Common myeloid progenitor, CD34-positive (primary cell): ENCODE measurements at regions not wholly inside any gene's neighbourhood (a gene's known extent, or its start where the extent isn't known, plus 50 kb on each side); places are given as distances from the start of the nearest gene placed in this dataset.

Source experiments
- CTCF ChIA-PET: fragments of 350-600 bp; sonication (Branson Sonifier 250); formaldehyde crosslinking; loops from one replicate; lab custom pipeline; 2021; ENCODE audit warnings: antibody characterized with exemption; lab: Charles Lee
- POLR2A ChIA-PET: fragments of 350-600 bp; sonication (Branson Sonifier 250); formaldehyde crosslinking; loops from one replicate; lab custom pipeline; 2021; ENCODE audit warnings: antibody characterized with exemption; lab: Charles Lee
- DNase-seq, 3 donors: peaks; one replicate each; pipeline versions ENCODE4 v3.0.0 to v3.0.0-alpha.2; 2013
- H3K27ac ChIP-seq, 2 experiments: 1 replicate in 1 of 2; 2 replicates in 1 of 2; pipeline ENCODE4 v1.7.0; 2013; ENCODE audit warnings: inconsistent platforms in 2 of 2, low read length in 2 of 2, mild to moderate bottlenecking in 2 of 2, low read depth in 1 of 2, moderate library complexity in 1 of 2; ENCODE audit not compliant: severe bottlenecking in 2 of 2, insufficient read depth in 1 of 2, poor library complexity in 1 of 2
- H3K27me3 ChIP-seq, 5 experiments: replicated peaks in 2 of 5; 1 replicate in 3 of 5; 2 replicates in 2 of 5; pipeline versions ENCODE4 v1.6.1 to v1.7.0; 2013; ENCODE audit warnings: low read length in 4 of 5, mild to moderate bottlenecking in 2 of 5, moderate library complexity in 2 of 5, inconsistent platforms in 1 of 5; ENCODE audit not compliant: insufficient read depth in 5 of 5, control insufficient read depth in 4 of 5
- H3K36me3 ChIP-seq, 4 experiments: 1 replicate in 2 of 4; 2 replicates in 2 of 4; pipeline versions ENCODE4 v1.6.1 to v1.7.0; 2013; ENCODE audit warnings: low read length in 3 of 4, control low read depth in 1 of 4, mild to moderate bottlenecking in 1 of 4; ENCODE audit not compliant: control insufficient read depth in 4 of 4, insufficient read depth in 4 of 4
- H3K4me1 ChIP-seq, 4 experiments: 1 replicate in 3 of 4; 2 replicates in 1 of 4; pipeline versions ENCODE4 v1.6.1 to v1.7.1; 2013; ENCODE audit warnings: low read length in 3 of 4, mild to moderate bottlenecking in 3 of 4, control low read depth in 1 of 4, inconsistent platforms in 1 of 4, moderate library complexity in 1 of 4; ENCODE audit not compliant: control insufficient read depth in 4 of 4, insufficient read depth in 4 of 4; ENCODE audit errors: control extremely low read depth in 1 of 4
- H3K4me3 ChIP-seq, 7 experiments: 1 replicate in 4 of 7; 2 replicates in 3 of 7; pipeline versions ENCODE4 v1.5.1 to v1.7.0; 2013; ENCODE audit warnings: mild to moderate bottlenecking in 7 of 7, low read length in 6 of 7, moderate library complexity in 6 of 7, inconsistent platforms in 2 of 7, low read depth in 2 of 7, control low read depth in 1 of 7; ENCODE audit not compliant: insufficient read depth in 4 of 7, control insufficient read depth in 1 of 7; ENCODE audit errors: extremely low read depth in 1 of 7
- H3K9me3 ChIP-seq, 5 experiments: 1 replicate in 4 of 5; 2 replicates in 1 of 5; pipeline versions ENCODE4 v1.6.1 to v1.7.1; 2013; ENCODE audit warnings: low read length in 4 of 5, mild to moderate bottlenecking in 2 of 5, inconsistent platforms in 1 of 5, low read depth in 1 of 5, moderate library complexity in 1 of 5; ENCODE audit not compliant: control insufficient read depth in 4 of 5, insufficient read depth in 2 of 5; ENCODE audit errors: control extremely low read depth in 1 of 5
- WGBS: methylation state at CpG from one replicate; pipeline ENCODE4 v1.1.5; 2013; ENCODE audit not compliant: insufficient coverage; 5-methylcytosine and 5-hydroxymethylcytosine counted together

- H3K4me3 ChIP-seq: no peak overlapping the region
- ChIA-PET CTCF (no interaction called here), POLR2A (no interaction called here)
- WGBS: 93% methylated on average over 4 of the region's 6 CpGs
- no peak for DNase-seq
- no peaks in the 10 kb centered on the region for H3K9me3 ChIP-seq
- no peaks in the 10 kb centered on the region for H3K27me3 ChIP-seq
- H3K4me1 ChIP-seq: no peaks in the 10 kb centered on the region
- no peak overlapping the region for H3K27ac ChIP-seq
- H3K36me3 ChIP-seq: no peaks in the 10 kb centered on the region
Observed at GRCh38 chr7:46948716-46949115, 633.2 kb downstream of the TNS3 start.

- H3K4me3 ChIP-seq: no peak overlapping the region
- CTCF ChIA-PET: no interaction called here
- no peaks in the 10 kb centered on the region for H3K36me3 ChIP-seq
- no peaks in the 10 kb centered on the region for H3K27me3 ChIP-seq
- no peaks in the 10 kb centered on the region for H3K9me3 ChIP-seq
- no peaks in the 10 kb centered on the region for H3K4me1 ChIP-seq
- H3K27ac ChIP-seq: no peak overlapping the region
- POLR2A ChIA-PET: no interaction called here
- DNase-seq: no peak
Observed at GRCh38 chr7:46945328-46945727, 636.6 kb downstream of the TNS3 start.

DNA sequence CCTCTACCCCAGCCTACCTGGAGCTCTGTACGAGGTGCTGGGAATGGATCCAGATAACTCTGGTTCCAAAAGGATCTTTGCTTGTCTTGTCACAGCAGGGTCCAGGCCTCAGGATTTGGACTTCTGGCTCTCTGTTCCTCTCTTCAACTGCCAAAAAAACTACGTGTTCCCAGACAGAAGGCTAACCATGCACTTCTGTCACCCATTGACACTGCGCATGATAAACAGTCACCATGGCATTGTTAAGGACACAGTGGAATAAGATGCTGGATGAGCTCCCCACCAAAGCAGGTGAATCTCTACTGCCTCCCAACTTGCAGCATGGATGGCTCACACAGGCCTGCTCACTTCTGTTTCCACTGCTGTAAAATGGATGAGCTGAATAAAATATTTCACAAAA is 637.9 kb downstream of the TNS3 start:
- Histone ChIP-seq H3K4me1 (no peaks in the 10 kb centered on the region), H3K4me3 (no peak overlapping the region), H3K36me3 (no peaks in the 10 kb centered on the region), H3K27ac (no peak overlapping the region), H3K9me3 (no peaks in the 10 kb centered on the region), H3K27me3 (no peaks in the 10 kb centered on the region)
- ChIA-PET CTCF (no interaction called here), POLR2A (no interaction called here)
- no peak for DNase-seq
- WGBS: 100% methylated on average over 3 of the region's 3 CpGs

DNA sequence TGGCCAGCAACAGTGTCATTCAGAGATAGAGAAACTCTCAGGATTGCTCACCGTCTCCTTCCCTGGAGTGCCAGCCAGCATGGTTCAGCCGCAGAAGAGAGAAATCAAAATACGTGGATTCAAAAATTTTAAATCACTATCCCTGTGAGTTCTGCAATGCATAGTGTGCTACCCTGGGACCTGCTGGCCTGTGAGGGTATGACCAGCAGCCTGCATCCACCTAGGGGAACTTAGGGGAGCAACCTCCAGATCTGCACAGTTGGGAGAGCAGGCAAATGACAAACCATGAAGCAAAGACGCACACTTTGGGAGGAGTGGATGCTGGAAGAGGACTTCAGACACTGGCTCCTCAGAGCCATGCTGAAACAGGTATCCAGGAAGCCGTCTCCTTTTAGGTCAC is 639.3 kb downstream of the TNS3 start:
- Histone ChIP-seq H3K36me3 (no peaks in the 10 kb centered on the region), H3K27ac (no peak overlapping the region), H3K4me3 (no peak overlapping the region), H3K9me3 (no peaks in the 10 kb centered on the region), H3K4me1 (no peaks in the 10 kb centered on the region), H3K27me3 (no peaks in the 10 kb centered on the region)
- DNase-seq: no peak
- WGBS: 100% methylated on average over 5 of the region's 5 CpGs
- ChIA-PET POLR2A (no interaction called here), CTCF (no interaction called here)

- Histone ChIP-seq H3K9me3 (no peaks in the 10 kb centered on the region), H3K4me1 (no peaks in the 10 kb centered on the region), H3K27me3 (no peaks in the 10 kb centered on the region), H3K4me3 (no peak overlapping the region), H3K27ac (no peak overlapping the region), H3K36me3 (no peaks in the 10 kb centered on the region)
- ChIA-PET POLR2A (no interaction called here), CTCF (no interaction called here)
- 93% methylated on average over 4 of the region's 5 CpGs for WGBS
- DNase-seq: no peak
Observed at GRCh38 chr7:46940178-46940577, 641.7 kb downstream of the TNS3 start.

DNA sequence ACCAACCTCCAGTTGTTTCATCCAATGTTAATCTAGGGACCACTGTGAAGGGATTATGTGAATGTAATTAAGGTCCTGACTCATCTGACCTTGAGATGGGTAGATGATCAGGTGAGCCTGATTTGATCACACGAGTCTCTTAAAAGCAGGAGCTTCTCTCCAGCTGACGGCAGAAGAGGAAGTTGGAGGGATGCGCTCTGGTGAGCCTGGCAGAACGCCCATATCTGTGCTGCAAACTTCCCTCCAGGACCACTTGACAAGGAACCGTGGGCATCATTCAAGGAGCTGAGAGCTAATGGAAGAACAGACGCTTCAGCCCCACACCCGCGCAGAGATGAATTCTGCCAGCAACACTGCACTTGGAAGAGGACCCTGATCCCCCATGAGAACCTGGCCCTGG is 642.4 kb downstream of the TNS3 start:
- 54% methylated on average over 8 of the region's 8 CpGs for WGBS
- Histone ChIP-seq H3K27ac (no peak overlapping the region), H3K4me1 (no peaks in the 10 kb centered on the region), H3K36me3 (no peaks in the 10 kb centered on the region), H3K9me3 (no peaks in the 10 kb centered on the region), H3K4me3 (no peak overlapping the region), H3K27me3 (no peaks in the 10 kb centered on the region)
- DNase-seq: peak in 1 of 3 donors; percentile 0
- ChIA-PET CTCF (interaction anchor here (0.8 kb wide), 1 partner anchor 61 kb away, joined by 3 read pairs; no protein-coding TSS in a partner anchor), POLR2A (no interaction called here)

GRCh38 chr7:46939089-46939488 is 642.8 kb downstream of the TNS3 start:
- CTCF ChIA-PET: interaction anchor here (0.8 kb wide), 1 partner anchor 61 kb away, joined by 3 read pairs; no protein-coding TSS in a partner anchor
- Histone ChIP-seq H3K9me3 (no peaks in the 10 kb centered on the region), H3K27me3 (no peaks in the 10 kb centered on the region), H3K4me3 (no peak overlapping the region), H3K36me3 (no peaks in the 10 kb centered on the region), H3K27ac (no peak overlapping the region), H3K4me1 (no peaks in the 10 kb centered on the region)
- no peak for DNase-seq
- WGBS: 100% methylated on average over 2 of the region's 2 CpGs
- POLR2A ChIA-PET: no interaction called here
